HepG2 (cell line): ENCODE measurements at regions not wholly inside any gene's neighbourhood (a gene's known extent, or its start where the extent isn't known, plus 50 kb on each side); places are given as distances from the start of the nearest gene placed in this dataset.

Source experiments
- AFF4 ChIP-seq: sonication (generic); formaldehyde crosslinking; IDR thresholded peaks from 2 replicates; pipeline ENCODE4 v1.4.0; 2020; ENCODE audit warnings: missing genetic modification reagents
- ATF3 ChIP-seq: sonication (generic); formaldehyde crosslinking; IDR thresholded peaks from 2 replicates; pipeline ENCODE4 v1.4.0; 2020; ENCODE audit warnings: missing genetic modification reagents
- BORCS8-MEF2B ChIP-seq: sonication (generic); formaldehyde crosslinking; IDR thresholded peaks from 2 replicates; pipeline ENCODE4 v1.8.0; 2022; ENCODE audit warnings: mild to moderate bottlenecking, missing genetic modification reagents
- E2F5 ChIP-seq: sonication (generic); formaldehyde crosslinking; conservative IDR thresholded peaks from 2 replicates; pipeline ENCODE4 v1.4.0; 2020; ENCODE audit warnings: missing genetic modification reagents
- IRF2 ChIP-seq: IDR thresholded peaks from 2 replicates; pipeline ENCODE4 v1.6.1; 2018; ENCODE audit warnings: missing genetic modification reagents, missing compliant biosample characterization
- KLF12 ChIP-seq: sonication (generic); formaldehyde crosslinking; IDR thresholded peaks from 2 replicates; pipeline ENCODE4 v1.4.0; 2020; ENCODE audit warnings: missing genetic modification reagents, borderline replicate concordance
- PITX1 ChIP-seq: sonication (generic); formaldehyde crosslinking; IDR thresholded peaks from 2 replicates; pipeline ENCODE4 v1.5.1; 2020; ENCODE audit warnings: mild to moderate bottlenecking, missing genetic modification reagents
- RFXAP ChIP-seq: sonication (generic); formaldehyde crosslinking; IDR thresholded peaks from 2 replicates; pipeline ENCODE4 v1.4.0; 2020; ENCODE audit warnings: missing genetic modification reagents, borderline replicate concordance
- RORA ChIP-seq: sonication (generic); formaldehyde crosslinking; IDR thresholded peaks from 2 replicates; pipeline ENCODE4 v1.5.0; 2020; ENCODE audit warnings: mild to moderate bottlenecking, missing genetic modification reagents, moderate library complexity
- SMAD1 ChIP-seq: sonication (generic); formaldehyde crosslinking; IDR thresholded peaks from 2 replicates; pipeline ENCODE4 v1.4.0; 2020; ENCODE audit warnings: missing genetic modification reagents, low read depth, mild to moderate bottlenecking, borderline replicate concordance
- SRSF4 ChIP-seq: fragments of 200-400 bp; formaldehyde crosslinking; IDR thresholded peaks from one replicate; pipeline ENCODE4 v1.6.1; 2018; ENCODE audit warnings: mild to moderate bottlenecking, low read depth, low read length, moderate library complexity; ENCODE audit not compliant: poor library complexity, severe bottlenecking
- ZNF282 ChIP-seq: fragments of 450-650 bp; IDR thresholded peaks from 2 replicates; pipeline ENCODE4 v1.6.1; 2018; ENCODE audit not compliant: partially characterized antibody
- ZNF292 ChIP-seq: sonication (generic); formaldehyde crosslinking; IDR thresholded peaks from 2 replicates; pipeline ENCODE4 v1.8.1; 2022; ENCODE audit warnings: mild to moderate bottlenecking, low read depth, missing genetic modification reagents, borderline replicate concordance
- ZNF343 ChIP-seq: sonication (generic); formaldehyde crosslinking; IDR thresholded peaks from 2 replicates; pipeline ENCODE4 v1.4.0; 2020; ENCODE audit warnings: mild to moderate bottlenecking, missing genetic modification reagents
- ZNF354B ChIP-seq: sonication (generic); formaldehyde crosslinking; IDR thresholded peaks from 2 replicates; pipeline ENCODE4 v1.8.0; 2022; ENCODE audit warnings: mild to moderate bottlenecking, missing genetic modification reagents
- ZNF549 ChIP-seq: sonication (generic); formaldehyde crosslinking; IDR thresholded peaks from 2 replicates; pipeline ENCODE4 v1.5.0; 2020; ENCODE audit warnings: missing genetic modification reagents
- ZNF574 ChIP-seq: sonication (generic); formaldehyde crosslinking; IDR thresholded peaks from 2 replicates; pipeline ENCODE4 v1.4.0; 2020; ENCODE audit warnings: missing genetic modification reagents
- ZNF670 ChIP-seq: sonication (generic); formaldehyde crosslinking; IDR thresholded peaks from 2 replicates; pipeline ENCODE4 v1.8.0; 2022; ENCODE audit warnings: mild to moderate bottlenecking, missing genetic modification reagents, borderline replicate concordance
- ZNF747 ChIP-seq: sonication (generic); formaldehyde crosslinking; IDR thresholded peaks from 2 replicates; pipeline ENCODE4 v1.8.1; 2023; ENCODE audit warnings: missing genetic modification reagents, mild to moderate bottlenecking, borderline replicate concordance
- ZNF775 ChIP-seq: sonication (generic); formaldehyde crosslinking; IDR thresholded peaks from 2 replicates; pipeline ENCODE4 v1.4.0; 2020; ENCODE audit warnings: missing genetic modification reagents, mild to moderate bottlenecking, moderate library complexity, borderline replicate concordance
- ZSCAN31 ChIP-seq: sonication (generic); formaldehyde crosslinking; IDR thresholded peaks from 2 replicates; pipeline ENCODE4 v1.5.0; 2020; ENCODE audit warnings: low read depth, mild to moderate bottlenecking, missing genetic modification reagents

GRCh38 chr3:72549761-72550581, 298.3 kb downstream of the SHQ1 start (continued):
- TF ChIP-seq AFF4 (CRISPR knock-in tag) (no peak), RORA (CRISPR knock-in tag) (no peak), ZNF574 (CRISPR knock-in tag) (no peak), ZNF282 (no peak), ZNF343 (CRISPR knock-in tag) (no peak), IRF2 (CRISPR knock-in tag) (peak; percentile 69; the same call in 1 of the 2 replicates), ZNF670 (no peak), ZNF747 (CRISPR knock-in tag) (no peak), ZNF292 (0 out of 2 replicates have a peak, but pooled peaks have one; percentile 17), KLF12 (CRISPR knock-in tag) (no peak), PITX1 (CRISPR knock-in tag) (peak; percentile 26; the same call in 1 of the 2 replicates), ZNF354B (no peak), SMAD1 (CRISPR knock-in tag) (no peak), E2F5 (no peak), RFXAP (CRISPR knock-in tag) (no peak), ZSCAN31 (no peak), BORCS8-MEF2B (no peak), ZNF549 (CRISPR knock-in tag) (no peak), ZNF775 (no peak), SRSF4 (no peak), ATF3 (CRISPR knock-in tag) (no peak)
